Stimulated activated CD4-positive, alpha-beta T cell treated with anti-CD3 and anti-CD28 coated beads, Interleukin-15, amount 100 ng/mL, for 1 hour (primary cell): ENCODE measurements at regions not wholly inside any gene's neighbourhood (a gene's known extent, or its start where the extent isn't known, plus 50 kb on each side); places are given as distances from the start of the nearest gene placed in this dataset.

Experiments used
- DNase-seq, 2 donors: peaks; one replicate each; pipeline ENCODE4 v3.0.0-alpha.2; 2020; ENCODE audit warnings: low read depth in 1 of 2, low spot score in 1 of 2

DNA sequence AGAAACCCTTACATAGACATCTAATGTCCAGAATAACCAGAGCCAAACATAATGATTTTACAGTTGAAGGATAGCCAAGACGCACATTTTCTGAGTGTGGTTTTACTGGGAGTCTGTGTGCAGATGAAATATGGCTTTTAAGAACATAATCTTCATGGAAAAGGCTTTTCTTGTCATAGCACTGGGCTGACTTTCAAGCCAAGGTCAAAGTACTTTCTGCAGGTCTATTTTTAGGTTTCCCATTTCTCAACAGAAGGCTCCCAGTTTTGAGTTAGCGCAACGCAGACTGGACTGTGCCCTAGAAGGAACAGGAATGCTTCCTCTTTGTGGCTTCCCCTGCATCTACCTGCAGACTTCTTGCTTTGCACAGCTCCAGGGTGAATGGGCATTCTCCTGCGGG lies 92.3 kb upstream of the UPP2 start:
- no peak for DNase-seq

DNA sequence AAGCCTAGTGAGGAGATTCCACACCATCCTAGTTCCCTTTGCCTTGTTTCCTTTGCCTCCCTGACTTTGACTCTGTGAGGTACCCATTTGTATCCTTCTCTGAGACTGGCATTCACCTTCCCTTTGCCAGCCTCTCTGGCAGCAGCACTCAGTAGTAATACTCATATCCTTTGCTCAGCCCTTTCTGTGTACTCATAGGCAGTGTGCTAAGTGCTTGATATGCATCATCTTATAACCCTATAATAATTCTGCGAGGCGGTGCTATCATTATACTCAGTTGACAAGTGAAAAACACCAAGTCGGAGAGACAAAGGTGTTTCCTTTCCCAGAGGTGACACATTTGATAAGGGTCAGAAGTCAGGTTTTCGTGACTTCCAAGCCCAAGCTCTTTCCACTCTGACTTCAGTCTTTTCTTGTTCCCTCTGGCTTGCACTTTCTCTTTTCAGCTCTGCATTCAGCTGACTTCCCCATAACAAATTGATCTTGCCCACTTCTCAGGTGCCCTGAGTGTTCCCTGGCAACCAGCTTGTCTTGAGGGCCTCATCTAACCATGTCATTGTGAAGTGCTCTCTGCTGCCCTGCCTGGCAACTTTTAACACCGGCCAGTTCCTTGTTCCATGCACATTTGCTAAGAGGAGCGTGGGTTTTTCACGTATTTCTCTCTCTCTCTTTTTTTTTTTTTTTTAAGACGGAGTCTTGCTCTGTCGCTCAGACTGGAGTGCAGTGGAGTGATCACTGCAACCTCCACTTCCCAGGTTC lies 94.5 kb upstream of the UPP2 start:
- no peak for DNase-seq

DNA sequence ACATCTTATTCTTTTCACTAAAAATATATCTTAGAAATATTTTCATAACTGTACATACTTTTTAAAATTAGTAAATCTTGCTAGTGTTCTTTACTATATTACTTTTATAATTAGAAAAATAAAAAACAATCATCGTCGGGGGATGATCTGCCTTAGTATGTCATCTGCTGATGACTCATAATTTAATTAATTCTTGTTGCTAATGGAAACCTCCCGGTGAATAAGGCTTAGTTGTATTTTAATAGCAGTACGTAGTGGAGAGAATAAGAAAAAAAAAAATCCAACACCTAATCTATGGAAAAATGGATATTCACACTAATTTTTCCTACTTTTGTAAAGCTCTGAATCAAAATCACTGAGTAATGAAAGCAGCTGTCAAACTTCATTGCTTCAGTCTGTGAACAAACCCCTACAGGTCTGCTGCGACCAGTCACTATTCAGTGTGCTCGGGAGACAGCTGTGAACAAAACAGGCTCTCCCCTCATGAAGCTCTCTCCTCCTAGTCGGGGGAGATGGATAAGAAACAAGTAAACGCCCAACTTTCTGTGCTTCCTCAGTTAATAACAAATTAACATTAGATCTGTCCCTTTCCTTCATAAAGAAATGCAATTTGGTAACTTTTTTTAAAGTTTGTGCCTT lies 97.4 kb upstream of the UPP2 start:
- no peak for DNase-seq

DNA sequence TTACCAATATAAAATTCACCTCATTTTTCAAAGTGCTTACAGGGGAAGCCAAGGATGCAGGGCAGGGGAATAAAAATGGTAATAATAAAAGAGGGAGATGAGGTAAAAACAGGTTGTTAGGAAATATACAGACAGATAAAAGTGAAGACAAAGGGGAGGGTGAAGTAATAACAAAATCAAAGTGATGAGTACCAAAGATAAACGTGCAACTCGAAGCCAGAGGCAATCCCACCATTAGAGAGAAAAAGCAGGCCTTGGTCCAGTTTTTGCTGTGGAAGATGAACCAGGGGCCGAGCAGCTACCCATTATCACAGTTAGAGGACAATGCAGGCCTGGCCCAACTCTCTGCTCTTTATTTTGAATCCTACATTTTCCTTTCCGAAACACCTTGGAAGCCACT lies 99.6 kb upstream of the UPP2 start:
- DNase-seq, result no peak

DNA sequence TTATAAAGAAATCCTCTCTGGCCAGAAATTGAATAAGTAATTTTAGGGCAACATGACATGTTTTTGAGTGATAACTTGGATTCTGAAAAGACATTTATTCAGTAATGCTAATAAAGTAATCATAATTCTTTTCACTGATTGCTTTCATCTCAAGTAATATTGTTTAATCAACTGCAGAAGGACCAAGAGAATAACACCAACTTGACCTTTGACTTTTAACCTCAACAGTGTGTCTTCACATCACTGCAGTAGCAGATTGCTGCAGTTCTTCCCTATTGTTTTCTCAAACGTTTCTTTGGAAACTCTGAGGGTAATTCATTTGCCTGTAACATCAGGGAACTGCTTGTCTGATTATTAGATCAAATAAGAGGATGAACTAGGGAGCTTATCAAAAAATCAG lies 104.9 kb upstream of the UPP2 start:
- no peak for DNase-seq

DNA sequence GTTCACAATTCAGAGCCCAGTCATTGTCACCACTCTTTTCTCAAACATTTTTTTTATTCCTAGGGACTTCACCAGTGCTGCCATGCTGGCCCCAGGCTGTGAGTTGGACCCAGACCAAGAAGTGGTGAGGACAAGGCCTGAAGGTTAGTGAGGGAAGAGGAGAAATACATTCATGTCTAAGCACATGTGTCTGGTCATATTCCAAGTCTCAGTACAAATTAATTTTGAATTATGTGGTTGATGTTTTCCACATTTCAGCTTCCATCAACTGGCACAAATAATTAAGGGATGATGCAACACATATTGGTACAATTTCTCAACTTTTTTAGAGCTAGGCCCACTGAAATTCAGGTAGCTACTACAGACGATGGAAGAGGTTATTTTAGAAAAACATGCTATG lies 106.6 kb upstream of the UPP2 start:
- DNase-seq, result no peak

DNA sequence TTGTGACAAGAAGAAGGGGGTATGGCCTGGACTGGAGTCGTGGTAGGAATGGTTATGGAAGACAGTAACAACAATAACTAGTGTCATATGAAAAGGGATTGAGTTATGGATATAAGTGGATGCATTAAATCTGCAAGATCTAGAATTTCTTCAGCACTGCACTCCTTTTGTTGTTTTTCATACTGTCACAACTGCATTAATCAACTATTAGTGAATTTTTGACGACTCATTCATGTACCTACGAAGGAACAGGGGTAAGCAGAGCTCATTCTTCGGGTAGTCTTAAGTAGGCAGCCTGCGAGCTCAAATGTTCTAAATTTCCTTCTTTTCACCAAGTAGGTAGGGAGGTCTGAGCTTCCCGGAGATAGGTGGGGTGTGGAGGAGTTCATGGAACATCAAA lies 109.7 kb upstream of the UPP2 start:
- no peak for DNase-seq

DNA sequence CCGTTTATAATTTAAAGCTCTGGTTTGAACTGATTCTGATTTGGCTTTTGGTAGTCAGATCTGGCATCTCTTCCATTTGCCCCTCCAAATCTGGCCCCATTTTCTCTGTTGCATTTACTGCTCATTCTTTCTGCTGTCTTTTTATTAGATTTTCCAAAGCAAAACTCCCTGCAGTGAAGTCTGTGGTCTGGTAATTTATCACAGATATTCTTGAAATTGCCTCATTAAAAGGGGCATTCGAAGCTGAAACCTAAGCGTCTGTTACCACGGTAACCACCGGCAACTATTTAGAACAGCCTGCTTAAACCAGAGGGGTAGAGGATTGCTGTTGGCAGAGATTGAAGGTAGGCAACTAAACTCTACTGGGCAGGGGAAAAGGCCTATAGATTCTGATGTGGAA lies 111.5 kb upstream of the UPP2 start:
- DNase-seq, result no peak

DNA sequence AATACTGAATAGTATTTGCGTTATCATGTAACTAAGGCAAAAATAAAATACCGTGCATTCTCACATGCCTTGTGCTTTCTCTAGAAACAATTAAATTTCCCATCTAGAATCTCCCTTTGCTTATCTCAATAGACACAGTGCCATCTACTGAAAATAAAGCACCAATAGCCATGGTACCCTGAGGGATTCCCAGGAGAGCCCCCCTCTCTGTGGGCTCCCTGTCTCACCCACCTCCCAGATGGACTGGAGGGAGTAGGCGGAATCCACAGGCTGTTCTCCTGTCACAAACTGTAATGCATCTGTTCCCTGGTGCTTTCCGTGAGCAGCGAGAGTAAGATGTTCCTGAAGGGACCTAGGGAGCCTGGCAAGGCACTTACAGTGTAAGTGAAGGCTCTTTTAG lies 112.4 kb upstream of the UPP2 start:
- DNase-seq, result no peak

DNA sequence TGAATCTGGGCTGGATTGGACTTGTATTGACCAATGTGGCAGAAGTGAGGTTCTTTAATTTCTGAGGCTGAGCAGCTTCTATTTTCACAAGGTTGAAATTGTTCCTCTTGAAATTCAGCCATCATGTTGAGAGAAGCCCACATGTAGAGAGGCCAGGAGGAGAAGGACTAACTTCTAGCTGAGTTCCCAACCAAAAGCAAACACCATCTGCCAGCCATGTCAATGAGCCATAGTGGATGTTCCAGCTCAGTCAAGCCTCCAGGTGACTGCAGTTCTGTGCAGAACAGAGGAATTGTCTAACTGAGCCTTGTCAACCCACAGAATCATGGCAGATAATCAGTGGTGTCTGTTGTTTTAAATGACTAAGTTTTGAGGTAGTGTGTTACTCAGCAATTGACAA lies 110.6 kb upstream of the ACVR1 start:
- DNase-seq, result no peak

DNA sequence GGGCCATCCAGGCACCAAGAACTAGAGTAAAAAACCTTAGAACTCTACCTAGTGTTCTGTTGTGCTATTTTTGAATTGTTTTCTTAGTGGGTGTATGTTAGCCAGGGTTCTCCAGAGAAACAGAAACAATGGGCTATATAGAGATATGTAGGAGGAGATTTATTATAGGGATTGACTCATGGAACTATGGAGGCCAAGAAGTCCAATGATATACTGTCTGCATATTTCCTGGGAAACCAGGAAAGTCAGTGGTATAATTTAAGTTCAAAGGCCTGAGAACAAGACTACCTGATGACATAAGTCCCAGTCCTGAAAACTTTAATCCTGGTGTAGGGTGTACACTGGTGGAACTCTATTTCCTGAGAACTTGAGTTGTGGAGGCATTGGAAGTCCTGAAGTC lies 108.7 kb upstream of the ACVR1 start:
- DNase-seq, result no peak

DNA sequence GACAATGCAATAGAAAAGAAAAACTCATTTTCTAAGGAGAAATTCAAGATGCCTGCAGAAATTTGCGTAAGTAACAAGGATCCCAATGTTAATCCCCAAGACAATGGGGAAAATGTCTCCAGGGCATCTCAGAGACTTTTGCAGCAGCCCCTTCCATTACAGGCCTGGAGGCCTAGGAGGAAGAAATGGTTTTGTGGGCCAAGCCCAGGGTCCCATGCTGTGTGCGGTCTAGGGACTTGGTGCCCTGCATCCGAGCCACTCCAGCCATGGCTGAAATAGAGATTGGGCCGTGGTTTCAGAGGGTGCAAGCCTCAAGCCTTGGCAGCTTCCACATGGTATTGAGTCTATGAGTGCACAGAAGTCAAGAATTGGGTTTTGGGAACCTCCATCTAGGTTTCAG lies 103.9 kb upstream of the ACVR1 start:
- no peak for DNase-seq

DNA sequence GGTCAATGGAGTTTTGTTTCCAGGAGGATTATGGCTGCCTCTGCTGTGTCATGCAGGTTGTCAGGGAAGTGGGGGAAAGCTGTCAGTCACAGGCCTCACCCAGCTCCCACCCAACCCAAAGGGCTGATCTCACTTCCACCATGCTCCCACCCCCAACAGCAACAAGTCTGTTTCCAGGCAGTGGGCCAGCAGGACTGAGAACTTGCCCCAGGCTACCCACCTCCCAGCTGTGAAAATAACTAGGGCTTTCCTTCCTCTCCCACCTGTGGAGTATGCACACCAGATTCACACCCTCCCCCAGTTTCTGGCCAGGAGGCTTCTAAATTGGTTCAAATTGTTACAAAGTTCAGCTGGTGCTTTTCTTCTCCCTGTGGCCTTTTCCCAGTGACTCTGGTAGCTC lies 95.6 kb upstream of the ACVR1 start:
- no peak for DNase-seq

DNA sequence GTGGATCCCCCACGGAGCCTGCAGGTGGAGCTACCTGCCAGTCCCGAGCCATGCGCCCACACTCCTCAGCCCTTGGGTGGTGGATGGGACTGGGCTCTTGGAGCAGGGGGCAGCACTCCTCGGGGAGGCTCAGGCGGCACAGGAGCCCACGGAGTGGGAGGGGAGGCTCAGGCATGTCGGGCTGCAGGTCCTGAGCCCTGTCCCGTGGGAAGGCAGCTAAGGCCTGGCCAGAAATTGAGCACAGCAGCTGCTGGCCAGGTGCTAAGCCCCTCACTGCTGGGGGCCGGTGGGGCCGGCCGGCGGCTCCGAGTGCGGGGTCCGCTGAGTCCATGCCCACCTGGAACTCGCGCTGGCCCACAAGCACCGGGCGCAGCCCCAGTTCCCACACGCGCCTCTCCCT lies 91.7 kb upstream of the ACVR1 start:
- DNase-seq, result no peak

DNA sequence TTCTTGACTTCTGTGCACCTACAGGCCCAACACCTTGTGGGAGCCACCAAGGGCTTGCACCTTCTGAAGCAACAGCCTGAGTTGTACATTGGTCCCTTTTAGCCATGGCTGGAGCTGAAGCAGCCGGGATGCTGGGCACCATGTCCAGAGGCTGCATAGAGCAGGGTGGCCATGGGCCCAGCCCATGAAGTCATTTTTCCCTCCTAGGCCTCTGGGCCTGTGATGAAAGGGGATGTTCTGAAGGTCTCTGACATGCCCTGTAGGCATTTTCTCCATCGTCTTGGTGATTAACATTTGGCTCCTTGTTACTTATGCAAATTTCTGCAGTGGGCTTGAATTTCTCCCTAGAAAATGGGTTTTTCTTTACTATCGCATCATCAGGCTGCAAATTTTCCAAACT lies 83.1 kb upstream of the ACVR1 start:
- no peak for DNase-seq

DNA sequence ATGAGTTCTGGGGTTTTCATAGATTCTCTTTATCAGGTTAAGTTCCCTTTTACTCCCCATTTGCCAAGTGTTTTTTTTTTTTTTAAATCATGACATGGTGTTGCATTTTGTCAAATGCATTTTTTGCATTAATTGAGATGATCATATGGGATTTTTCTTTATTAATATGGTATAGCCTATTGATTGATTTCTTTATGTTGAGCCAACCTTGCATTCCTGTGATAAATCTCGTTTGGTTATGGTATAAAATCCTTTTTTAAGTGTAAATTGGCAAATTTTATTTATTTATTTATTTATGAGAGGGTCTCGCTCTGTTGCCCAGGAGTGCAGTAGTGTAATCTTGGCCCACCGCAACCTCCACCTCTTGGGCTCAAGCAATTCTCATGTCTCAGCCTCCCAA lies 81.5 kb upstream of the ACVR1 start:
- no peak for DNase-seq

DNA sequence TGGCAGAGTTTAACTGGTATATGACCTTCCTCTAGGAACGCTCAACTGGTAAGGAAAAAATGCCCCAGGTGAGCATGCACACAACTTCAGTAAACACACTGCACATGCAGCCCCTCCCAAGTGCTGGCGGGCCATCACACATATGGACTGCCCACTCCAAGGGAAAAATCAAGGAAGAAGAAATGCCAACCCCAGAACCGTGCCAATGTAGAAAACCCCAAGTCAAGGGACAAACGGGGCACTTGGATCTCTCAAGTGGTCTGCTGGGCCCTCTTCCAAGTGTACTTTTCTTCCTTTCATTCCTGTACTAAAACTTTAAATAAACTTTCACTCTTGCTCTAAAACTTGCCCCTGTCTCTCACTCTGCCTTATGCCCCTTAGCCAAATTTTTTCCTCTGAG lies 76.4 kb upstream of the ACVR1 start:
- no peak for DNase-seq

DNA sequence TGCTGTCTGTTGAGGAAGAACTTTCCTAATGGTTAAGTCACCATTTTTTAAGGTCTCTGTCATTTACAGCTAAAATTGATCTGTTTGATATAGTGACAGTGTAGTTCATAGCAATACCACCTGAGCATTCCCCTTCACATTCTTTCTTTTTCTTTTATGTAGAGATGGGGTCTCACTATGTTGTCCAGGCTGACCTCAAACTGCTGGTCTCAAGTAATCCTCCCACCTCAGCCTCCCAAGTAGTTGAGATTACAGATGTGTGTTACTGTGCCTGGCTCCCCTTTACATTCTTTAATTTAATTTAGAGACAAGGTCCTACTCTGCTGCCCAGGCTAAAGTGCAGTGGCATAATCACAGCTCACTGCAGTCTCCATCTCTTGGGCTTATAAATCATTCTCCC lies 72.7 kb upstream of the ACVR1 start:
- DNase-seq, result no peak

DNA sequence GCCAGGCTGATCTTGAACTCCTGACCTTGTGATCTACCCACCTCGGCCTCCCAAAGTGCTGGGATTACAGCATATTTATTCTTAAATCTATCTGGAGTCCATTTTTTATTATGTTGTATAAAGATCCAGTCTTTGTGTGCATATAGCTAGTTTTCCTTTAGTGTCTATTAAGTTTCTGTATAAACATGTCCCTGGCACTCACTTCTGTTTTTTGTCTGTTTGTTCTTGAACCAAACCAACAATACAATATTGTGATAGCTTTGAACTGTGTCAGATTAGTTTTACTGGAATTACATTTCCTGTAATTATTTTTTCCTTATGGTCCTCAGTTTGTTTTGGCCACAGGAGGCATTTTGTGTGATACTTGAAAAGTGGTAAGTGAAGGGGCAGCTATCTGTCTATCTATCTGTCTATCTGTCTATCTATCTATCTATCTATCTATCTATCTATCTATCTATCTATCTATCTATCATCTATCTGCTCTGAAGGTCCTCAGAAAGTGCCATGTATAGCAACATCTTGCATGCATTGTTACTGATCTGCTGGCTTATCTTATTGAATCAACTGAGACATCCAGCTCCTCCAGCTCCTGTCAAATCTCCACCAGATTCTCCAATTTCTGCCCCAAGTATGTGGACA lies 70.9 kb upstream of the ACVR1 start:
- no peak for DNase-seq

DNA sequence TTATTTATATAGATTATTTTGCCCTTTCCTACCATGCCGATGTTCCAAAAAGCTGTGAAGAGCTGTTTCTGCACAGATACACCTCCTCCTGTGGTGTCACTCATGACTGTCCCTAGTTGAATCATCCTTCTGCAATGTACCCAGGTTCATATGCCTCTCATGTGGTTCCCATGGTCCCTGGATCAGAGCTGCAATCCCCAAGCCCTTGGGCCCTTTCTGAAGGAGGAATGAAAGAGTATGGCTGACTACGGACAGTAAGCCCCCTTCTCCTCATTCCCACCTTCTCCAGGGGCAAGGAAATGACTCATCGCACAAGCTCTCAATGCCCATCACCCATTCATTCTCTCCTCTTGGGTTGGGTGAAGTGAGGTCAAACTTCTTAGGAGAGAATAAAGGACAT lies 63.9 kb upstream of the ACVR1 start:
- DNase-seq, result no peak

DNA sequence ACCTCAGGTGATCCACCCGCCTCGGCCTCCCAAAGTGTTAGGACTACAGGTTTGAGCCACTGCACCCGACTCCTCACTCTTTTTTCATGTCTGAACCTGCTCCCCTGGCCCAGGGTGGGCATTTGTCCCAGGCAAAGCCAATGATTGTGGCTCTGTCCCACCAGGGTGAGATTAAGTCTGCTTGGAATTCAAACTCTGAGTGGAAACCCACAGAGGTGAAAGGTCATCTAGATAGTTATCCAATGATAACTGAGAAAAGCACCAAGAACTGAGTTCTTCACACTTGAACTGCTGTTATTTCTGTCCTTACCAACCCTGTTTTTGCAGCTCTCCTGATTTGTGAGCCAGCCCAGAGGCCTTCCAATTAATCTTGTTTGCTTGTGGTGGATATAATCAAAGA lies 62.4 kb upstream of the ACVR1 start:
- no peak for DNase-seq

DNA sequence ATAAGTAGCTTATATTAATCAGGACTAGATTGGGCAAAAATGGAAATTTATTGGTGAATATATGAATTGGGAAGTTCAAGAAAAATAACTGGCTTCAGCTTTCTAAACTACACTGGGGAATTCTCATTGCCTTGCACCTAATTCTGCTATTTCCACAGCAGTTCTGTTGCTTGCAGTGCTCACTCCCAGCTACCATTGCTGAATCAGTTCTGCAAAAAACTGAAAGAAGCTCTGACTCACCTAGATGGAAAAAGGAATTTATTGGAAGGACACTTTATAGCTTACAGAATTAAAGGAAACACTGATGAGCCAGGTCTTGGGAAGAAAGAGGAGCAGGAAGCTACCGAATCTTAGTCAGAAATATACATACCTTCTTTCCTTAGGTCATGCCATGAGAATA lies 60.3 kb upstream of the ACVR1 start:
- DNase-seq, result no peak

DNA sequence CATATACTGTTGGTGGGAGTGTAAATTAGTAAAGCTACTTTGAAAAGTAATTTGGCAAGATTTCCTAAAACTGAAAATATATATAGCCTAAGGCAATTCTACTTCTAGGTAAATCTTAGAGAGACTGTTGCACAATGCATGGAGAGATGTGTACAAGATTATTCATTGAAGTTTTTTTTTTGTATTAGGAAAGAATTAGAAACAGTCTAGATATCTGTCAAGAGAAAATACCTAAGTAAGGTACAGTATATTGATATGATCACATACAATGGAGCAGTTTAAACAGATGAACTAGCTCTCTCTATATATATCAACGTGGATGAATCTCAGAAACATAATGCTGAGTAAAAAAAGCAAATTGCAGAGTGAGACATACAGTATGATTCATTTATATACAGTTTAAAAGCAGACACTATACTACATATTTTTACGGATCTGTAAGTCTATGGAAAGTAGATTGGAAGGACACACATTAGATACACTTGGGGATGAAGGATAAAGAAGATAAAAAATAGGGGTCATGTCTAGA lies 59.3 kb upstream of the ACVR1 start:
- no peak for DNase-seq
